Peyer's patch (tissue), 4 donors: ENCODE measurements at regions not wholly inside any gene's neighbourhood (a gene's known extent, or its start where the extent isn't known, plus 50 kb on each side); places are given as distances from the start of the nearest gene placed in this dataset.

Source experiments
- CTCF ChIP-seq, 6 experiments: fragments of 450-650 bp in 4 of 6; fragments of 200-600 bp in 2 of 6; sonication (generic) in 1 of 6; IDR thresholded peaks; one replicate each; pipeline ENCODE4 v1.5.1; 2017 to 2019; ENCODE audit warnings: antibody characterized with exemption in 6 of 6, mild to moderate bottlenecking in 3 of 6, moderate library complexity in 1 of 6
- POLR2A ChIP-seq, 2 donors: fragments of 450-650 bp; IDR thresholded peaks; one replicate each; pipeline ENCODE4 v1.5.1; 2017; ENCODE audit warnings: antibody characterized with exemption in 2 of 2, mild to moderate bottlenecking in 2 of 2, moderate library complexity in 2 of 2

- TF ChIP-seq POLR2A (IDR thresholded peaks at IDR 0.05) (no peak), CTCF (IDR thresholded peaks at IDR 0.05) (no peak)
Observed at GRCh38 chr1:90186506-90187322, 191.8 kb downstream of the ZNF326 start.
